Stimulated activated naive CD8-positive, alpha-beta T cell treated with anti-CD3 and anti-CD28 coated beads, Interleukin-15, Interleukin-2, amounts not matched to agents 100 U/mL and 50 U/mL, for 24 hours (primary cell): ENCODE measurements at regions not wholly inside any gene's neighbourhood (a gene's known extent, or its start where the extent isn't known, plus 50 kb on each side); places are given as distances from the start of the nearest gene placed in this dataset.

Experiments
- ATAC-seq: fragments of 150-1000 bp; cut with Tn5 transposase; one replicate; pipeline ENCODE4 v1.10.0; 2021
- DNase-seq: peaks from one replicate; pipeline ENCODE4 v3.0.0; 2021

DNA sequence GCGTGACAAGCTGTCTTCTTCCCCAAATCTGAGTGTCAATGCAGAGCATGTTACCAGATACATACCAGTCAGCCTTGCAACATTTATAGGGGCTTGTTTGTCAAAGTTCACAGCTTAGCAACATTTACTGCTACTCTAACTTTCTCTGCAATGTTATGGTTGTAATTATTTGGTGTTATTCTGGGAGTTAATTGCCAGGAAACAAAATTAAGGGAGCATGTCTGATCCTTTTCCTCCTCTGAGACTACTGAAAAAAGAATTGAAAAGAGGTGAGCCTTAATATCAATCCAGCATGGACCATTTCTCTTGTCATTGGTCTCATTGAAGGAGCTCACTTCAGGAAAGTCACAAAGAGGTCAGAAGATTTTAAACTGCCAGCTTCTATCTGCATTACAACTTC lies 465.6 kb upstream of the LINC00305 start:
- ATAC-seq (no peak), DNase-seq (no peak)

DNA sequence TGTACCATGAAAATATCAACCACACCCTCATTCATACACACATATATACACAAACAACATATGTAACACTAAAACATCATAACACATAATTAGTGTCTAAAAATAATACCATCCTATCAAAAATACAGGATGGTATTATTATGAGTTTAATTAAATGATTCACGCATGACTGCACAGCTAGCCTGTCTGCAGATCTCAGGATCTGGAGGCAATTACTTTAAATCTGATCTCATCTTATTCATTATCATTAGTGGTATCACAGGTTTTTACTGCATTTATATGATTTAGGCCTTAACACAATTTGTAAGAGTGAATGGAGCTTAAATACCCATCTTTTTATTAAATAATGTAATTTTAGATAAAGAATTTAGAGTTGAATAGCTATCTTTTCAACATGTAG lies 443.4 kb upstream of the LINC00305 start:
- ATAC-seq (no peak), DNase-seq (no peak)

DNA sequence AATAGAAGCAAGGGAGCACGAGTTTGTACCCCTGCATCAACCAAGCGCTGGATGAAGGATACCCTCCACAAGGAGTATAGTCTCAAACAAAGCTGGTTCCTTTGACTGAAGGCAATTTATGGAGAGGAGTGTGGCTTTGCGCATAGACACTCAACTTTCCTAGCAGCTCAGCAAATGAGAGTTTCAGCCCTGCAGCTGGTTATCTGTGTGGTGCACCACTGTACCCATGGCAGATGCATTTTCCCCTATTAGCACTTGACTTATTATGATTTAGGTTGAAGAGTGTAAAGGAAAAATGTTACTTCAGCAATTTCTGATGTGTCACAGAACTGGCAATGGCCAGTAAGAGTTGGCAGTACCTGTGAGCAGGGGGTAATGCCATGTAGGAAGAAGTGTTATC lies 440.1 kb upstream of the LINC00305 start:
- DNase-seq (no peak), ATAC-seq (no peak)

DNA sequence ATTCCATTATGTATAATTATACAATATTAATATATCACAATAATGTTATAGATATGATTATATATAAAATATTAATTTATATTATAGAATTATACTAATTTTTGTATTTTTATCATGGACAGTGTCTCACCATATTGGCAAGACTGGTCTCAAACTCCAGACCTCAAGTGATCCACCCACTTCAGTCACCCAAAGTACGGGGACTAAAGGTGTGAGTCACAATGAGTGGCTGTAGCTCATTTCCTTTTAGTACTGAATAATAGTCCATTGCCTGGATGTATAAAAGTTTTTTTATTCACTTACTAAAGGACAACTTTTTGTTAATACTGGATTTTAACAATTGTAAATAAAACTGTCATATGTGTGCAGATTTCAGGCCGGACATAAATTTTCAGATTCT lies 417.6 kb upstream of the LINC00305 start:
- no peak for DNase-seq
- no peak for ATAC-seq

DNA sequence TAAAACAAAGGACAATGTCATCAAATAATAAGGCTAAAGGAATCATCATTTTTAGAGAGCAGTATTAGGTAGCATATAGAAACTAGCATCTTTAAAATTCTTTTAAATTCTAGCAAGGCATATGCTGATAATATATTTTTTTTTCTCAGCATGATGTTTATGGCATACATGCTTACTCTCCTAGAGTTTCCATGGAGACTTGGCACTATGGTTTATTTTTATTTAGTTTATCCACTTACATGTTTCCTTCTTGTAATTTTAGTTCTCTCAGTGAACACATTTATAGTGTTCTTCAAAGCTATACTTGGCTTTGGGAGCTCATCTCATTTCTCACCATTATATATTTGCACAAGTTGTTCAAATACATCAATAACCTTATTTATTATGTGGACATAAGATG lies 413.8 kb upstream of the LINC00305 start:
- DNase-seq (no peak), ATAC-seq (no peak)

DNA sequence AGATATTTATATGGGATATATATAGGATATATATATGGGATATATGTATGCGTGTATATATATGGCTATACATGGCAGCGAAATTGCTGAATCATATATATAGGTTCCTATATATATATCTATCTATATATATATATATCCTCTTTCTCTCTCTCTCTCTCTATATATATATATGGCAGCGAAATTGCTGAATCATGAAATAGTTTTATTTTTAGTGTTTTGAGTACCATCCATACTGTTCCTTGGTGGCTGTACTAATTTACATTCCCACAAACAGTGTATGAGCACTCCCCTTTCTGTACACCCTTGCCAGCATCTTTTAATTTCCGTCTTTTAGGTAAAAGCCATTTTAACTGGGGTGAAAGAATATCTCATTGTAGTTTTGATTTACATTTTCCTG lies 397.6 kb upstream of the LINC00305 start:
- DNase-seq, result no peak
- ATAC-seq, result no peak

DNA sequence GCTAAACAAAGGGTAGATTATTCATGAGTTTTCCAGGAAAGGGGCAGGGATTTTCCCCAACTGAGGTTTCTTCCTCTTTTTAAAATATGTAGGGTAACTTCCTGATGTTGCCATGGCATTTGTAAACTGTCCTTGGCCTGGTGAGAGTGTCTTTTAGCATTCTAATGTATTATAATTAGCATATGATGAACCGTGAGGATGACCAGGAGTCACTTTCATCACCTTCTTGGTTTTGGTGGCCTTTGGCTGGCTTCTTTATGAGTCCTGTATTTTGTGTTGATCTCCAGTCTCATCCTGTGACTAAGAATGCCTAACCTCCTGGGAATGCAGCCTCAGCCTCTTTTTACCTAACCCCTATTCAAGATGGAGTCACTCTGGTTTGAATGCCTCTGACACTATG lies 391.0 kb upstream of the LINC00305 start:
- DNase-seq (no peak), ATAC-seq (no peak)

DNA sequence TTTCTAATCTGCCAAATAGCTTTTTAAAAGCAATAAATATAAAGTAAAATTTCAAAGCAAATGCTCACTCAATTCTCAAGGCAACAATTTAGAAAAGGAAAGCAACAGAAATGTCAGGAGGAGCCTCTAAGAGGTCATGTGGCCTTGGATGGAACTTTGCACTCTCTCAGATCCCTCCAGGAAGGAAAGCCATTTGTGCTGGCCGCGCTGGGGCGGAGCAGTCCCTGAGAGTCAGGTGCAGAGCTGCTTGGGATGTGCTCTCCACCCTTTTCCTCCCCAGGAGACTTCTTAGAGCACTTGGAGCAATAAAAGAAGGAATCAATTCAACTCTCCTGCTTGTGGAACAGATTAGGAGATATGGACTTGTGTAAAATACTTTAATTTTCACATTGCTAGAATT lies 379.8 kb upstream of the LINC00305 start:
- DNase-seq, result no peak
- no peak for ATAC-seq

DNA sequence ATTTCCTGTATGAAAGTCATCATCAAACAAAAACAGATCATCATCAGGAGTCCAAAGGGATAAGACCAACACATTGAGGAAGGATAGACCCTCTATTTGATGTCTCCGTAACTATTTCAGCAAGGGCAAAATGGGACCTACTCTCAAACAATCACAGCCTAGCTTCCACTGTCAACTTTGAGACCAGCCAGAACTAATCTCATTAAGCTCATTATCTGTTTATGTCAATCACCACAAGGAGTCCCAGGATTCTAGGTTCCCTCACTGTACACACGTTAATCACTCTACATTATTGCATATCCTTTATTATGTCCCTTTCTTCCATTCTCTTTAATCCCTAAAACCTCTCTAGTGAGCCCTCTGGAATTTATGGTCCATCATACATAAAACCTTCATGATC lies 370.3 kb upstream of the LINC00305 start:
- ATAC-seq (no peak), DNase-seq (no peak)

DNA sequence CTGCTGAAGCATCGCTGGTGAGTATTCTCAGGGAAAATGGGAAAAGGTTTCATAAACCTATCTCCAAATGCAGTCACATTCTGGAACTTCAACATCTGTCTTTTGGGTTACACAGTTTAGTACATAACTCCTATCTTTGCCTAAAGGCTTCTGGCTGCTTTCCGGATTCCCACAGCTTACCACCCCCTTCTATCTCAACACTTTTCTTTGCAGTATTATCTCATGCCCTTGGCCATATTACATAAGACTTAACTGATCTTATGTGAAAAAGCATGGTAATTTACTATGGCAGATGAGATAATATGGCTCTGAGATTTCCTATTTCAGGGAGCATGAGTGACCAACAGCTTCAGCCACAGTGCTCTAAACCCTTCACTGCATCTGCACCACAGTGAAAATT lies 369.3 kb upstream of the LINC00305 start:
- DNase-seq (no peak), ATAC-seq (no peak)

DNA sequence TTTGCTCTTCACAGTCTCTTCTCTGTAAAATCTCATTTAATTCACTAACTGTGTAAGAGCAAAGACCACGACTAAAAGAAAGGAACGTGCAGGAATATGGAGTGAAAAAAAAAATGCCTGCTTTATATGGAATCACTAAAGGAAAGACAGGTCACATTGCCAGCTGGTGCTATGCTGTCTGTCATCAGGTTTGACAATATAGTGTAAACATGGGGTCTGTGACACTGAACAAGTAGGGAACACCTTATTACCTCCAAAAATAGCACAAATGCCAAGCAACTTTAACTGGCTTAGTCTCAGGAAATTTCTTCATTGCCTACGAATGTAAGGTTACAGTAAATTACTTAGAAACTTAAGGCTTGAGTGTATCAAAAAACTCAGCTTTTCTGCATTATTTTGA lies 364.5 kb upstream of the LINC00305 start:
- no peak for ATAC-seq

DNA sequence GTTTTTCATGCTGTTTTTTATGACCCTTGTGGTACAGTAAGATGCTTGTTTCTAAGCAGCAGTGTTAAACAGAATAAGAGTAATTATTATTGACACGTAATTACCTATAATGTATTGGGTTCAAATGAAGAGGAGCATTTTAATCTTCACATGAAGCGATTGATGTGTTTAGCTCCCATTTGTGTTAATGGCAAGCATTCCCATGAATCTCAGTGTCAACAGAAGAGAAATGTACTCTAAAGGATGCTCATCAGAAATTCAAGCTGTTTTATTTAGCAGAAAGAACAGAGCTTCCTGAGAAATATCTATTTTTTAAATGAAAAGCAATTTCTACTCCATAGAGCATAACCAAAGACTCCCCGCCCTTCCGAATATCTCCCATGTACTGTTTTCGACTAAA lies 341.3 kb upstream of the LINC00305 start:
- DNase-seq (no peak), ATAC-seq (no peak)

More for the DNA sequence above, 364.5 kb upstream of the LINC00305 start:
- no peak for DNase-seq

DNA sequence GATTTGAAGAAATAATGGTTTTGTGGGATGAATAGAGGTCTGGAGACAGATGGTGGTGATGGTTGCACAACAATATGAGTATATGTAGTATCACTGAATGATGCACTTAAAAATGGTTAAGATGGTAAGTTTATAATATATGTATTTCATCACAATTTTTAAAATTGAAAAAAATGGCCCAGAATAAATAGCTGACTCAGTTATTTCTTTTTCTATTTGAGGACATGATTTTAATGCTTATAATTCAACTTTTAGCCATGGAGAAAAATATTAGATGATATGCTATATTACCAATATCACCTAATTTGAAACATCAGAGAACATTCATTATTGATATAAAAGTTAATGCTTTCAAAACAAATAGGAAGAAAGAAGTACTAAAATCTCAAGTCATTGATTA lies 339.8 kb upstream of the LINC00305 start:
- ATAC-seq (no peak), DNase-seq (no peak)

DNA sequence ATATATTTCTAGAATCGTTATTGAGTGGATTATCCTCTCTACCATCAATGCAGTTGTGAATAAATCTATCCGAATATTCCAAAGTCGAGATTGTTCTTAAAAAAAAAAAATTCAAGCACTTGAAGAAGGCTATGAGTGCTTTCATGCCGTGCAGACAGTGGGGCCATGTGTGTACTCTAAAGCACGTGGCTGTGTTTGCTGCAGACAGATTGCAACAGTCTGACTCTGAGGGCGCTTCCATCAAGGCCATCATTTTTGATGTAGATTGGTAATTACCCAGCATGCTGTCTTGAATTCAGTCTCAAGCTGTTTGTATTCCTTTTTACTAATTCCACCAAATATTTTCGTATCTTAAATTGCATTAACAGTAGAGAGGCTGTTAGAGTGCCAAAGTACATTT lies 325.9 kb upstream of the LINC00305 start:
- DNase-seq (no peak), ATAC-seq (no peak)

DNA sequence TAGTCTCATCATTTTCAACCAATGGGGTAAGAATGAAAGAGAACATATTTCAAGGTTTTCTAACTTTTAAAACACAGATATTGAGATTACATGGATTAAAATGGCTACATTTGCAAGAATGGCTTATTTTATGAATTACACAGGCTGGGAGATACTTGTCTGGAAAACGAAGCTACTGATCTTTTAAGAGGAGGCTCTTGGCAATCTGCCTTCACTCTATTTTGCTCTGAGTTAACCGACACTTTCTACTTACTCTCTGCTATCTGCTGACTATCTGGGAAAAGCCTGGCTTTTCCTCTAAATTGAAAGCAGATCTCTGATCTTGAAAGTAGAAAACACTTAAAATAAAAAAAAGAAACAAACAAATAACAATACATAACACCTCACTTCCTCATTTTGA lies 325.4 kb upstream of the LINC00305 start:
- ATAC-seq (no peak), DNase-seq (no peak)

DNA sequence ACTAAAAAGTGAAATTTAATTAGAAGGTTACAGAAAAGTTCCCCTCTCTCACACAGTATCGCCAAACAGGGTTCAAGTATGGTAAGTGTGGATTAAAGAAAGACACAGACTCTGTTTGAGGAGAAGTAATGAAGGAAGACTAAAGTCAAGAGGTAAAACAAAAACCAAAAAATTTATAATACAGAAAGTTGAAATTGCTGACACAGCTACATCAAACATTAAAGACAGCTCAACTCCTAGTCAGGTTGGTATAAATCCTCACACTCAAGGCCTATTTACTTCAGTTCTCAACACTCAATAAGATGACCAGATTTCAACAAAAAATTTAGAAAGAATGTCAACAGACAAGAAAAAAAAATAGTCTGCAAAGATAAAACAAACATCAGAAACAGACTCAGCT lies 300.5 kb upstream of the LINC00305 start:
- DNase-seq, result no peak
- ATAC-seq, result no peak

DNA sequence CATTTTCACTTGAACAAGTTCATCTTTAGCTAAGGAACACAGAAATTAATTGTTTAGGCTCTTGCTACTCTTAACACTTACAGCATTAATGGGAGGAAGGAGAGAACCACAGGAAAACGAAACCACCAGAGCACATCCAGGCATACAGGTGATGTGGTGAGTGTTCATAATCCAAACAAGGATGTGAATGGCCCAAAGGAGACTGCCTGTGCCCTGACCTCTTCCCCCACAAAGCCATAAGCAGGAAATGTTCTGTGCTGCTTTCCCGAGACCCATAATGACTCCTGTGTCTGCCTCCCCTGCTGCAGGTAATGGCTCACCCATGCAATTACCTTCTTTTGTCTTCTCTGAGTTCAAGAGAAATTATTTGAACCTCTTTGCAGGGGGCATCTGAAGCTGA lies 295.9 kb upstream of the LINC00305 start:
- DNase-seq (no peak), ATAC-seq (no peak)

DNA sequence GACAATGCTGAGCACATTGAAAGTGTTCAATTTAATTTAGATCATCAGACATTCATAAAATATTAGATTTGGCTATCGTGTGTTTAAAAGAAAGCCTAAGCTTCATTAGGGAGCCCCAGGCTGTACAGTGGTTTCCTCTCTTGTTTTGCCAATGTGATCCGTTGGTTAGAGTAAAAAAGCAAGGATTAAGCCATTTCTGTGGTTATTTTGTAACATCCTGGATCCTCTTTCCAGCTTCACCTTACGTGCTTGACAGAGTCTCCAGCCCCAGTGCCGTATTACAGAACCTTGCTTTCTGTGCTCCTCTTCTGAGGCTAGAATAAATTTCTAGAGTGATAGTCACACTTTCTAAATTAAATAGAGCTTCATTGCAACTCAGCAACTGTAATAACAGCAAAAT lies 289.3 kb upstream of the LINC00305 start:
- DNase-seq (no peak), ATAC-seq (no peak)

DNA sequence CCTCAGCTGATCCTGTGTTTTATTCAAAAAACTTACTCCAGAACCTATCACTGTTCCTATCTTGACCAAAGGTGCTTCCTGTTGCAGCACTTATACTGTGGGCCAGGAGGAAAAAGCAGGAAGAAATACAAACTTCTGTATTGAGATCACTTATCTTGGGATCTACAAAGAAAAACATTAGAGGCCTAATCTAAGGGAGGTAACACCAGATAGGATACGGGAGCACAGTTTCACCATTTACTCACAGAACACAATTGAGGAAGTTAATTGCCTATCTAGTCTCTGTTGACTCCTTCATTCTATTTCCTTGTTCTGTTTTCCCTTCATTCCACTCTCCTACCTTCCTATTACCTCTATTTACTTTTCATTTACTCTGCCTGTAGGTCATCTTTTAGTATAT lies 287.2 kb upstream of the LINC00305 start:
- no peak for DNase-seq
- no peak for ATAC-seq

DNA sequence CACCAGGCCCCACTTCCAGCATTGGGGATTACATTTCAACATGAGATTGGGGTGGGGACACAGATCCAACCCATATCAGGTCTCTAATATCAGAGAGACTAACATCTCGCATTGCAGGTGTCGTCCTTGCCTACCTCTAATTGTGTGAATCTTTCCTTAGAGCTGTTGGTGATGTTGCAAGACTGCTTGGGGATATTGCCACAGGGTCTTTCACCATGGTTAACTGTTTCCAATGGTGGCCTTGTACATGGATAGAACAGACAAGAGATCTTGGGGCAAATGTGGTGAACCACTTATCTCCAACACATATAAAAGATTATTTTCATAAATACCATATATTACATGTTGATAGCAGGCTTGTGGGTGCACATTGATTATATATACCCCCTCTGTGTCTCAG lies 270.3 kb upstream of the LINC00305 start:
- ATAC-seq (no peak), DNase-seq (no peak)

DNA sequence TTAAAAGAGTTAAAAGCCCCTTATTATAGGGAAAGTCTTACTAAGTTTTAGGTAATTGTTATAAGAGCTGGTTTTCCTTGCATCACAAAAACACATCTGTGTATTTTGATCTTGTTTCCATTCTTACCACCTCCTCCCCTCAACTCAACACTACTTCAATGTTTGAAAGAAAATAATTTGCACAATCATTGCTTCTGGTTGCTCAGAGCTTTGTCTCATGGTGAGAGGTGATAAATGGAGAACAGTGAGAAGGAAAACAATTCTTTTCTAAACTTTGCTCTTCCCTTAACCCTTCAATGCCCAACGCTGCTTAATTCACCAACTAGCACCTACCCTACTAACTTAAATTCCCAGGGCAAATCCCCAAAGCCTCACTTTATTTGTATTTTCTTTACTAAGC lies 268.1 kb upstream of the LINC00305 start:
- no peak for ATAC-seq
- no peak for DNase-seq

DNA sequence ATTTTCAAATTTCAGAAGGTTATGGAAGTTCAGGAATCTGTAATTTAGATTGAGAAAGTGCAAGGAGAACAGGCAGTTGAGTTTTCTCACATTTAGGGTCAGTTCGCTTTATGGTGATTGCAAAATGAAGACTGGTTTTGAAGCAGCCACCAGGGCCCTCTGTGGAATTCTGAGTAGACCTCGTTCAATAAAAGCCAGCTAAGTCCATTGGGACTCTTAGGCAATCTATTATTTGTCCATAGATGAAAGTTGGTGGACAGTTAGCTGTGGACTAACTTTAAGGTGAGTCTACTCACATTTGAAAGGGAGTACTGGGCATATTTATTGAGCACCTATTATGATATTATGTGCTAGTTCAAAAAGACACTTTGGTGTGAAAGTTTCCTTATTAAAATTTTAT lies 266.3 kb upstream of the LINC00305 start:
- no peak for DNase-seq
- no peak for ATAC-seq

DNA sequence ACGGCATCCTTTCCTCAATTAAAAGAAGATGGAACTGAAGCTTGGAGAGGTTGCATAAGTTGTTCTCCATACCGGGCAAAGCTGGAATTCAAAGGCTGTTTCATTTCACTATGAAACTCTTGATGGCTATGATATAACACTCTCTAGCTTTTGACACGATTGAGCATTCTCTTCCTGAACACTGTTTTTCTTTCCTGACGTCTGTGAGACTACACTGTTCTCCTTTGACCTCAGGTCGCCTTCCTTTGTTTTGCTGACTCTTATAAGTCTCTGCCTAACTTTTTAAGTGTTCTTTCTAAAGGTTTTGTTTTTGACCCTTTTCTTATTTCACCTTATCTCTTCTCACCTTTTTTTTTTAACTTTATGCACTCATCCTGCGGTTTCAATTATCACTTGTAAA lies 261.8 kb upstream of the LINC00305 start:
- no peak for ATAC-seq

DNA sequence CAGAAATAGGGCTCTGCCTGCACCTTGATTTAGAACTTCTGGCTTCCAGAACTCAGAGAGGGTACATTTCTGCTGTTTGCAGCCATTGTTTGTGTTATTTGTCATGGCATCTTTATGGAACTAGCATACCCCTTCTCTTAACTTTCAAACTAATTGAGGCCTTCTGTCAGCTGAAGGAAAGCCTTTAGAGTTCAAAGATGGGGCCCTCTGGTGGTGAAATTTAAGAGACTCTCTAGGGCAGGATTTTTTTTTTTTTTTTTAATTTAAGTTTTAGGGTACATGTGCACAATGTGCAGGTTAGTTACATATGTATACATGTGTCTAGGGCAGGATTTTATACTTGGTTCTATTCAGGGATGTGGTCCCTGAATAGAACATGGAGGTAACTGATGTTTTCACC lies 260.6 kb upstream of the LINC00305 start:
- no peak for DNase-seq
- ATAC-seq, result no peak

More for the DNA sequence above, 261.8 kb upstream of the LINC00305 start:
- DNase-seq, result no peak

DNA sequence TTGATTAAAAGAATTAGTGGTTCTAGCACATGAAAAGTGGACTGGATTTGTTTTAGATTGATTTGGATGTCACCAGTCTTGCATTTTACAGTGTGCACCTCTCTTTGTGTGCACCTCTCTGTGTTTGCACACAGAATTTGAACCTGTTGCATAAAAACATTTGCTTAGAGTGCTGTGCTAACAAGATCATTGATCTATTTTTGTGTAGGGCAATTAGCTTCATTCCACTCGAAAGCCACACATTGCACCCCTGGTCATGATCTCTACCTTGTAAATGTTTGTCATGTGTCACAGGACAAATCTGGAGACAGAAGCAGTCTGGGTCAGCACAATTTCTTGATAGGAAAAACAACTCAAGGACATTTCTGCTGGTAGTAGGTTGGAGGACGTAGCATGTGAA lies 258.7 kb upstream of the LINC00305 start:
- ATAC-seq, result no peak
- DNase-seq, result no peak

DNA sequence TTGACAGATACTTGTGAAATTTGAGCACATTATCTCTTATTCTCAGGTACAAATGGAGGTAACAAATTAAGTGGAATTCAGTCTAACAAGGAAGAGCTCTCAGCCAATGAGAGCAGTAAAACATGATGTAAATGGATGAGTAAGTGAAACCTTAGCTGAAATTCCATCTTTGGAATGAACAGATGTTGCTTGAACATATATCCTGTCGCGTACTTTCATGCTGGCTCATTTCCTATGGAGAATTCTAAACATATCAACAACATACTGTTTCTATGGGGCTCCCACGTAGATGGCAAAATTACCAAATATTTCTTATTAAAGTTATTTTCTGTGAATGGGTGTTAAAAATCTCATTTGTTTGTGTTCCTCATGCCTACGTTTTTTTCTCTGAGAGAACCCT lies 256.3 kb upstream of the LINC00305 start:
- ATAC-seq (no peak), DNase-seq (no peak)
